GM10266 (cell line): ENCODE measurements at regions not wholly inside any gene's neighbourhood (a gene's known extent, or its start where the extent isn't known, plus 50 kb on each side); places are given as distances from the start of the nearest gene placed in this dataset.
"Not testable (repeated sequence)": the region's sequence is repeated elsewhere in the genome, so short reads cannot be mapped to it uniquely, and the experiment has no call there.

Source experiments
- DNase-seq: peaks from one replicate; pipeline ENCODE4 v3.0.0; 2012; ENCODE audit errors: extremely low spot score
- CTCF ChIP-seq: IDR thresholded peaks from 2 replicates; pipeline ENCODE4 v1.5.1; 2012; ENCODE audit warnings: mild to moderate bottlenecking, low read depth; ENCODE audit not compliant: control insufficient read depth, insufficient read depth; ENCODE audit errors: missing control alignments

- no peak for DNase-seq
- no peak for TF ChIP-seq CTCF
These were observed 264.6 kb downstream of the UBE3D start for GRCh38 chr6:82801083-82801482.

- DNase-seq: not testable (repeated sequence)
These were observed 249.4 kb downstream of the UBE3D start for GRCh38 chr6:82816243-82816642.

GRCh38 chr6:82818727-82819126, 246.9 kb downstream of the UBE3D start:
- no peak for TF ChIP-seq CTCF
- DNase-seq: no peak

GRCh38 chr6:82823361-82823760, 242.3 kb downstream of the UBE3D start:
- TF ChIP-seq CTCF: no peak
- DNase-seq: no peak

- TF ChIP-seq CTCF: no peak
- no peak for DNase-seq
These were observed 232.8 kb downstream of the UBE3D start for GRCh38 chr6:82832811-82833210.

- no peak for DNase-seq
- TF ChIP-seq CTCF: no peak
These were observed 232.2 kb downstream of the UBE3D start for GRCh38 chr6:82833481-82833880.

GRCh38 chr6:82836022-82836575, 229.5 kb downstream of the UBE3D start:
- TF ChIP-seq CTCF: no peak
- DNase-seq: no peak

GRCh38 chr6:82840571-82840970, 225.1 kb downstream of the UBE3D start:
- DNase-seq: no peak
- no peak for TF ChIP-seq CTCF
